ENCODE measurements at regions not wholly inside any gene's neighbourhood (a gene's known extent, or its start where the extent isn't known, plus 50 kb on each side); places are given as distances from the start of the nearest gene placed in this dataset.

DNA sequence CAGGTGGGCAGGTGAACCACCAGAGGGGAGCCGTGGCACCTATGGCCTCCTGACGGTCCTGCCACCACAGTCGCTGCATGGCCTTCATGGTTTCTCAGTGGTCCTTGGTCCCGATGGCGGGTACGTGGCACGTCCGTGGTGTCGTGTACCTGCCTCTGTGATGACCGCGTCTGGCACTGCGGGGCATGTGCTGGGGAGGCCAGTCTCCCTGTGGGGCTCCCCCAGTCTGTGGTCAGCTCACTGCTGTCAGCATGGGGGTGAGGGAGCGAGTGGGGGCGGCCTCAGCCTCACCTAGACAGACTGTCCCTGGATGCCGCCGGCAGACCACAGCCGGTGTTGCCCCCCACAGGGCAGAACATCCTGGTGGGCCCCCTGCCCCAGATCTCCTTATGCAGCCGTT lies 267.2 kb downstream of the SEC23A start:
- Histone ChIP-seq H3K36me3 (ENCODE audit: control insufficient read depth in 2 of 2, insufficient read depth in 1 of 2, low read length in 2 of 2) (no peaks in the 10 kb centered on the region), H3K9me3 (ENCODE audit: control insufficient read depth, insufficient read depth, low read depth, low read length) (no peaks in the 10 kb centered on the region), H3K27ac (ENCODE audit: extremely low read depth, low read depth, low read length) (no peak overlapping the region), H3K4me1 (ENCODE audit: control insufficient read depth, insufficient read depth, low read length) (no peaks in the 10 kb centered on the region), H3K4me3 (ENCODE audit: low read depth, low read length) (no peak overlapping the region)
- no peak for TF ChIP-seq ZFHX2 (tag by site-specific recombination; conservative IDR thresholded peaks at IDR 0.05)
- TF ChIP-seq, protein P1, sequence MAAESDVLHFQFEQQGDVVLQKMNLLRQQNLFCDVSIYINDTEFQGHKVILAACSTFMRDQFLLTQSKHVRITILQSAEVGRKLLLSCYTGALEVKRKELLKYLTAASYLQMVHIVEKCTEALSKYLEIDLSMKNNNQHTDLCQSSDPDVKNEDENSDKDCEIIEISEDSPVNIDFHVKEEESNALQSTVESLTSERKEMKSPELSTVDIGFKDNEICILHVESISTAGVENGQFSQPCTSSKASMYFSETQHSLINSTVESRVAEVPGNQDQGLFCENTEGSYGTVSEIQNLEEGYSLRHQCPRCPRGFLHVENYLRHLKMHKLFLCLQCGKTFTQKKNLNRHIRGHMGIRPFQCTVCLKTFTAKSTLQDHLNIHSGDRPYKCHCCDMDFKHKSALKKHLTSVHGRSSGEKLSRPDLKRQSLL (tag by site-specific recombination; IDR thresholded peaks at IDR 0.05): no peak
- TF ChIP-seq ZNF23 (tag by site-specific recombination; IDR thresholded peaks at IDR 0.05; ENCODE audit: borderline replicate concordance): no peak
- no peak for TF ChIP-seq SCRT2 (tag by site-specific recombination; IDR thresholded peaks at IDR 0.05)
- no peak for TF ChIP-seq SP3 (tag by site-specific recombination; IDR thresholded peaks at IDR 0.05)
- TF ChIP-seq AEBP2 (tag by site-specific recombination; IDR thresholded peaks at IDR 0.05; ENCODE audit: borderline replicate concordance): no peak
- TF ChIP-seq ZNF580 (tag by site-specific recombination; IDR thresholded peaks at IDR 0.05): no peak
- no peak for TF ChIP-seq ZNF433 (tag by site-specific recombination; IDR thresholded peaks at IDR 0.05; ENCODE audit: low read depth)
- TF ChIP-seq ZNF792 (tag by site-specific recombination; IDR thresholded peaks at IDR 0.05): no peak
- TF ChIP-seq ZNF623 (tag by site-specific recombination; IDR thresholded peaks at IDR 0.05): no peak
- no peak for TF ChIP-seq ZNF776 (tag by site-specific recombination; IDR thresholded peaks at IDR 0.05; ENCODE audit: borderline replicate concordance)
- no peak for TF ChIP-seq ZNF324 (tag by site-specific recombination; IDR thresholded peaks at IDR 0.05)
- no peak for TF ChIP-seq ZSCAN23 (tag by site-specific recombination; IDR thresholded peaks at IDR 0.05)
- no peak for TF ChIP-seq ZBTB8A (tag by site-specific recombination; IDR thresholded peaks at IDR 0.05)
- POLR2A ChIA-PET: no interaction called here
- CTCF ChIA-PET: no interaction called here

- no peaks in the 10 kb centered on the region for H3K4me1 ChIP-seq (ENCODE audit: control insufficient read depth, insufficient read depth, low read length)
- H3K4me3 ChIP-seq (ENCODE audit: low read depth, low read length): no peak overlapping the region
- ChIA-PET POLR2A (no interaction called here), CTCF (no interaction called here)
- H3K27ac ChIP-seq (ENCODE audit: extremely low read depth, low read depth, low read length): no peak overlapping the region
- no peaks in the 10 kb centered on the region for H3K36me3 ChIP-seq (ENCODE audit: control insufficient read depth in 2 of 2, insufficient read depth in 1 of 2, low read length in 2 of 2)
- H3K9me3 ChIP-seq (ENCODE audit: control insufficient read depth, insufficient read depth, low read depth, low read length): no peaks in the 10 kb centered on the region
- no peak for TF ChIP-seq ZNF138 (tag by site-specific recombination; IDR thresholded peaks at IDR 0.05; ENCODE audit: borderline replicate concordance)
- no peak for TF ChIP-seq SCRT1 (tag by site-specific recombination; IDR thresholded peaks at IDR 0.05; ENCODE audit: borderline replicate concordance)
- no peak for TF ChIP-seq ZNF449 (tag by site-specific recombination; IDR thresholded peaks at IDR 0.05)
- TF ChIP-seq GLIS1 (tag by site-specific recombination; IDR thresholded peaks at IDR 0.05): no peak
- no peak for TF ChIP-seq ZNF560 (tag by site-specific recombination; IDR thresholded peaks at IDR 0.05; ENCODE audit: borderline replicate concordance)
- no peak for TF ChIP-seq ZNF660 (tag by site-specific recombination; IDR thresholded peaks at IDR 0.05)
- no peak for TF ChIP-seq ZNF585B (tag by site-specific recombination; IDR thresholded peaks at IDR 0.05)
- TF ChIP-seq HIC1 (tag by site-specific recombination; IDR thresholded peaks at IDR 0.05): no peak
- no peak for TF ChIP-seq ZNF529 (tag by site-specific recombination; IDR thresholded peaks at IDR 0.05; ENCODE audit: insufficient replicate concordance)
- TF ChIP-seq, protein P2, sequence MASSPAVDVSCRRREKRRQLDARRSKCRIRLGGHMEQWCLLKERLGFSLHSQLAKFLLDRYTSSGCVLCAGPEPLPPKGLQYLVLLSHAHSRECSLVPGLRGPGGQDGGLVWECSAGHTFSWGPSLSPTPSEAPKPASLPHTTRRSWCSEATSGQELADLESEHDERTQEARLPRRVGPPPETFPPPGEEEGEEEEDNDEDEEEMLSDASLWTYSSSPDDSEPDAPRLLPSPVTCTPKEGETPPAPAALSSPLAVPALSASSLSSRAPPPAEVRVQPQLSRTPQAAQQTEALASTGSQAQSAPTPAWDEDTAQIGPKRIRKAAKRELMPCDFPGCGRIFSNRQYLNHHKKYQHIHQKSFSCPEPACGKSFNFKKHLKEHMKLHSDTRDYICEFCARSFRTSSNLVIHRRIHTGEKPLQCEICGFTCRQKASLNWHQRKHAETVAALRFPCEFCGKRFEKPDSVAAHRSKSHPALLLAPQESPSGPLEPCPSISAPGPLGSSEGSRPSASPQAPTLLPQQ (tag by site-specific recombination; IDR thresholded peaks at IDR 0.05): no peak
- TF ChIP-seq, protein P3, sequence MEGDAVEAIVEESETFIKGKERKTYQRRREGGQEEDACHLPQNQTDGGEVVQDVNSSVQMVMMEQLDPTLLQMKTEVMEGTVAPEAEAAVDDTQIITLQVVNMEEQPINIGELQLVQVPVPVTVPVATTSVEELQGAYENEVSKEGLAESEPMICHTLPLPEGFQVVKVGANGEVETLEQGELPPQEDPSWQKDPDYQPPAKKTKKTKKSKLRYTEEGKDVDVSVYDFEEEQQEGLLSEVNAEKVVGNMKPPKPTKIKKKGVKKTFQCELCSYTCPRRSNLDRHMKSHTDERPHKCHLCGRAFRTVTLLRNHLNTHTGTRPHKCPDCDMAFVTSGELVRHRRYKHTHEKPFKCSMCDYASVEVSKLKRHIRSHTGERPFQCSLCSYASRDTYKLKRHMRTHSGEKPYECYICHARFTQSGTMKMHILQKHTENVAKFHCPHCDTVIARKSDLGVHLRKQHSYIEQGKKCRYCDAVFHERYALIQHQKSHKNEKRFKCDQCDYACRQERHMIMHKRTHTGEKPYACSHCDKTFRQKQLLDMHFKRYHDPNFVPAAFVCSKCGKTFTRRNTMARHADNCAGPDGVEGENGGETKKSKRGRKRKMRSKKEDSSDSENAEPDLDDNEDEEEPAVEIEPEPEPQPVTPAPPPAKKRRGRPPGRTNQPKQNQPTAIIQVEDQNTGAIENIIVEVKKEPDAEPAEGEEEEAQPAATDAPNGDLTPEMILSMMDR (tag by site-specific recombination; IDR thresholded peaks at IDR 0.05): no peak
These were observed 274.7 kb downstream of the SEC23A start for GRCh38 chr14:38828183-38828827.

Data from HEK293 (cell line).